HG03565 (cell line): ENCODE measurements at regions not wholly inside any gene's neighbourhood (a gene's known extent, or its start where the extent isn't known, plus 50 kb on each side); places are given as distances from the start of the nearest gene placed in this dataset.

Experiments used
- ATAC-seq: cut with Tn5 transposase; IDR thresholded peaks from one replicate; pipeline ENCODE4 v1.9.1; 2021; ENCODE audit warnings: mild to moderate bottlenecking, moderate library complexity; ENCODE audit not compliant: unreplicated experiment

DNA sequence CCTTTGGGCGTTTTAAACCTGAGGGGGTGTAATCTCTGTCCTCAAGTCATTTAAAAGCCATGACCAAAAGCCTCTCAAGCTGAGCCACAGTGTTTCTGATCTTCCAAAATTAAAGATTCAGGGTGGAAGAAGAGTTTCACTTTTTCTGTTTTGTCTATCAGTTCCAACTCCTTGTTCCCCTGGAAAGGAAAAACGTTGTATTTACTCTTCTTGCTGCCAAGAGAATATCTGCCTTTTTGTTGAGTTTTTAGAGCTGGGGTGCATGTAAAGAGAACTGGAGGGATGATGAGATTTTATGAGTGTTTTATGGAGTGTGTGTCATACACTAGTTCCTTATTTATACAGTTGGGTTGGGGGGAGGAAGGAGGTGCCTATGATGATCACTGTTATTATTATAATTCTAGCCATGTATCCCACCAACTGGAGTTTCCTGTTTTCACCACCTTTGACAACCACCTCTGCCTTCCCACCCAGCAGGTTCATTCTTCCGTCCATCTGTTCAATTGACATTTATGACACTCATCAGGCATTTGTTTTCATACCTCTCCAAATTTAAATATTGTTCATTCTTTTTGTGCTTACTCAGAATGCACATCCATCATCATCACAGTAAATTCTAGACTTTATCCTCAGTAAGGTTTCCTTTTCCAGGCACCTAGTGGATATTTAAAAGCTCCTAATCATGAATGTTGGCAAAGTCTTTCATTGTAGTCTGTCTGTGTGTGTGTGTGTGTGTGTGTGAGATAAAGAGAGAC lies 97.9 kb upstream of the MPDZ start:
- no peak for ATAC-seq

DNA sequence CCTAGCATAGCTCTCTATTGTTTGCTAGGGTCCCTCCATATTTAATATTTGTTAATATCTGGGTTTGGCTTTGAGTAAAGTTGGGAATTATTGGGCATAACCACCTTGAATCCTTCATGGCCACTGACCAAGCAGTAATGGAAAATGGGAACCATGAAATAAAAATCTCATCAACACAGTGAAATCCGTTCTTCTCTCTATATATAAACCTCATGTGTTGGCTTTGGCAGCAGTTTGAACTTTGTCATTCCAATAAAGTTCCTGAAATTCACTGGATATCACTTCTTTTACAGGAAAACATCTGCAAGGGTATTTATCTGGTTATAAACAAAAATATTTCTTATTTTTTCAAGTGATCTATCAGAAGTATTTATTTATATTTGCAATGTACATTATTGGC lies 93.0 kb upstream of the MPDZ start:
- ATAC-seq, result no peak

DNA sequence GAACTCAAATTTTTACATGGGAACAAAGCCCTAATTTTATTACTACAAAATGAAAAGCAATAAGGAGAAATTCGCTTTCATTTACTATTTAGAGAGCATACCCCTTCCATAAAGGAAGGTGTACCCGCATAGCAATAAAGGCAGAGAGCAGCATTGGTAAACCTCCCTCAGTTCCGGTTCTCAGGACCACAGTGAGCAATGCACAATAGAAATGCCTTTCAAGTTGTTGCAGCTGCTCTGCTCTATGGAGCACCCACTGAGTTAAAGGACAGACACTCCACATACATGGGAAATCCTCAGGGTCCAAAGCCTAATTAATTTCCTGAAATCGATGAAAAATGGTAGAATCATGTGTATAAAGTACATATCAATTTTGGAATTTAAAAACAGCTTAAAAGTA lies 89.9 kb upstream of the MPDZ start:
- ATAC-seq, result no peak

DNA sequence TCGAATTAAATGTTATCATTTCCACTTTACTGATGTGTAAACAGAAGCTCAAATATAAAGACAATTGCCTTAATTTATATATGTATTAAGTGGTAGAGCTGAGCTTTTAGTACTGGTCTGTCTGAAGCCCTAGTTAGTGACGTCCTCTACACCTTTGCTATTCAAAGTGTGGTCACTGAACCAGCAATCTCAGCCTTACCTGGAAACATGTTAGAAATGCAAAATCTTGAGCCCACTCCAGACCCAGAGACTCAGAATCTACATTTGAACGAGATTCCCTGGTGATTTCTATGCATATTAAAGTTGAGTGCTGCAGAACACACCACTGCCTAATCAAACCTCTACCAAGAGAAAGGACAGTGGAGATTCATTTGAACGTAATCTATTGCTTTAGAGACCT lies 88.3 kb upstream of the MPDZ start:
- no peak for ATAC-seq

DNA sequence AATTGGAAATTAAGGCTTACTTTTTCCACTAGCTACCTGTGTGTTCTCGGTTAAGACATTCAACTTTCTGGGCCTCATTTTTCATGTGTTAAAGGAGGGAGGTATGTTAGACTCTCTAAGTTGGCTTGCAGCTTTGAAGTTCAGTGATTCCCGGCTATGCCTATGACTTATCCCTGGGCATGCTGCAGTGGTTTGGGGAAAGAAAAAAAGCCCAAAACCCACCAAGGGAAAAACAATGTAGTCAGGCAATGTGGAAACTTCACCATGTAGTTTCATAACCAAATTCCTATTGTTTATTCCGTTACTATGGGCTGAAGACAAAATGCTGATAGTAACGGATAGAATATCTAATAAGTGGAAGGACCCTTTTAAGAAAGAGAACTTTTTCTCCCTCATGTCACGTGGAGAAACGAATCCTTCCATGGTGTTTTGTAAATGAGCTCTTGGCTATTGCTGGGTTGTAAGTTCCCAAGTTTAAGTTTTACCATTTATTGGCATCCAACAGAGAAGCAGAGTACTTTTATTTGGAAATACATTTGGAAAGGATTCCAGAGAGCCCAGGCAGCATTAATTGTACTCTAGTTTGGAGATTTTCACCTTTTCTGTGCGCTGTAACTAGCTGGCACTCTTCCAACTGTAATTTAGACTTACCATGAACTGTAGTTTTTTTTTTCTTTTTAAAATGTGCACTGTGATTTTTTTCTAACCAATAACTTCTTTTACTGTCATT lies 84.9 kb upstream of the MPDZ start:
- no peak for ATAC-seq

DNA sequence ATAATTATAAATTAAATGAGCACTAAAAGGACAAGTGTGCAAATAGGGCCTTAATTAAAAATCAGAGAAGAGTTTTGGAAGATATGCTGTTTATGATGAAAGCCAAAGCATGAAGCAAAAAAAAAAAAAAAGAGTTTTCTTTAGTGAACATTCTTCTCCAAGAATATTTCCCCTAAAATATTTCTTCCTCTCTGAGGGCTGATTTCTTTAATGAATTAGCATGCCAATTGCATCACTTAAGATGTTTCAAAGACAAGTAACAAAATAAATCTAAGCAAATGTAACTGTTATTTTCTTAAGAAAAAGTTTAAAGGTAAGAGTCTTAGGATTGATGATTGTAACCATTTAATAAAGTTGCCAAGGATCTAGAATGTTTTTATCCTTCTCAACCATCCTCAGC lies 81.6 kb upstream of the MPDZ start:
- ATAC-seq, result no peak

DNA sequence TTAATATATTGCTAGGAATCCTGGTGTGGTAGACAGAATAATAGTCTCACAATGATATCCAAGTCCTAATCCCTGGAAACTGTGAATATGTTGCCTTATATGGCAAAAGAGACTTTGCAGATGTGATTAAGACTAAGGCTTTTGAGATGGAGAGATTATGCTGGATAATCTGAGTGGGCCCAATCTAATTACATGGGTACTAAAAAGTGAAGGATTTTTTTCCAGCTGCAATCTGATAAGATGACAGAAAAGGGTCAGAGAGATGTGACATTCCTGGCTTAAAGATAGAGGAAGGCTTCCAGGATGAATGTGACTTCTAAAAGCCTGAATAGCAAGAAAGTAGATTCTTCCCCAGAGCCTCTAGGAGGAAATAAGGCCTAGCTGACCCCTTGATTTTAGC lies 80.7 kb upstream of the MPDZ start:
- ATAC-seq, result no peak

DNA sequence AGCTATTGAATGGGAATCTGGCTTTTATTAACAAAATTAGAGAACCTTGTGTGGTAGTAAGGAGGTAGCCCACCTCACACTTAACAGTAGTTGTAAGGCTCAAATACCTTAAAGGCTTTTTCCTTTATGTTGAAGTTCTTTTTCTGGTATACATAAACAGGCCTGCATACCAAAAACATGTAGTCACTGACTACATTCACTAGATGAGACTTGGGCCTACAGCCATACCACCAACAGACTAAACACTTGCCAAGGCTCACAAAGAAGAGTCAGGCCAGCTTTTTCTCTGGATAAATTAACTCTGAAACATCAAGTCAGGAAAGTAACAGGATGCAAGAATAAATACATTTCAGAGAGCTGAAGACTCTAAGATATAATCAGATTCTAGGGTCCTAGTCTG lies 78.6 kb upstream of the MPDZ start:
- no peak for ATAC-seq

DNA sequence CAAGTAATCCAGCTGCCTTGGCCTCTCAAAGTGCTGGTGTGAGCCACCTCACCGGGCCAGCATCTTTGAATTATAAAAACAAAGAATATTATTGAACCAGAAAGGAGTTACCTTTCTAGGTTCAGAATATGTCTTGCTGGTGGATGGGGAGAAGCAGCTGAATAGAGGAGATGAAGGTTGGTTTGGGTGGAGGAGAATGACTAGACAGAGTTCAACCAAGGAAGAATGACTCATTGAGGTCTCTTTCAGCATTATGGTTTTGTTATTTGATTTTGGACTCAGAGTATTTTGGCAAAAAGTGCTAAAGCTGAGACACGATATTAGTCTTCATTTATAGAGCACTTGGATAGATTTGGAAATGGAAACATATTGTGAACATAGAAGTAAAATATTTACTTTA lies 75.2 kb upstream of the MPDZ start:
- ATAC-seq, result no peak

DNA sequence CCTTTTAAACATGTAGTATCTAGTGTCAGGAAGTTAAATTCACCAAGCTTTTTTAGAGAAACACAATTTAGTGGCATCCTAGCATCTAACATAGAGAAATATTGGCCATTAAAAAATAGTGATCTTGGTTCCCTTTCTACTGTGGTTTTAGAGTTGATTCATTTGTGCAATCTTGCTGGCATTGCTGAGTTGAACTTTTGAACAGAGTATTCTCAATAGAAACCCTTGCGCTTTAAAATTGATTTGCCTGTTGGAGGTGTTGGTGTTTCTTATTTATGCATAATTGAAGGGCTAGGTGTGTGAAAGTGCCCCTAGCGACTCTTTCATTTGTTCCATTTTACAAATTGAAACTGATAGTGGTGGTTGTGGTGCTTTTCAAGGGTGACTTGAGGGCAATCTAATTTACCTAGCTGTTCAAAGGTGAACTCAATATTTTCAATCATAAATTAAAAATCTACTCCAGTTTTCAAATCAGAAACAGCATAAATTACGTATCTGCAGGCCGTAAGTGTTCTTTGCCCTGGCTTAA lies 73.0 kb upstream of the MPDZ start:
- peak; percentile 45 for ATAC-seq

DNA sequence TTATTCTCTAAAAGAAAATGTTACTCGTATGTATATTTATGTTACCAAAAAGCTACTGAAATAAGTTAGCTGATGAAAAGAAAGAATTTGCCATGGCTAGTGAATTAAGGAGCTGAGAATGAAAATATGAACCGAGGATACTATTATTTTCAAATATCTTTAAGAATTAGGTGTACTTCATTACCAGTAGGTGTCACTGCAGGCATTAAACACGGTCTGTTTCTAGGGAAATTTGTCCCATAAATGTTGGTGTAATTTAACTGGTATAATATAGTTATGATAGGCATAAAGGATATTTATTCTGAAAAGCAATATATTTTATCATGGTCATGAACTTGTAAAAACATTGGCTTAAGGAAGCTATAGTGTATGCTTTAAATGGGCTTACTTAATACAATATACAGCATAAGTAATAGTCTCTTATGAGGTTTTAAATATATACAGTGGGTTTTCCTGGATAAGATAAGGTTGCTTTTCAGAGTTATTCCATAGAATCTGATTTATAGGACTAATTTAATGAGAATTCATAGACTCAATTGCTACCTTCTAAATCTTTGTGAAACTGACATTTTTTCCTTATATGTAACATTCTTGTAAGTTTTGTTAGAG lies 72.4 kb upstream of the MPDZ start:
- ATAC-seq, result no peak

DNA sequence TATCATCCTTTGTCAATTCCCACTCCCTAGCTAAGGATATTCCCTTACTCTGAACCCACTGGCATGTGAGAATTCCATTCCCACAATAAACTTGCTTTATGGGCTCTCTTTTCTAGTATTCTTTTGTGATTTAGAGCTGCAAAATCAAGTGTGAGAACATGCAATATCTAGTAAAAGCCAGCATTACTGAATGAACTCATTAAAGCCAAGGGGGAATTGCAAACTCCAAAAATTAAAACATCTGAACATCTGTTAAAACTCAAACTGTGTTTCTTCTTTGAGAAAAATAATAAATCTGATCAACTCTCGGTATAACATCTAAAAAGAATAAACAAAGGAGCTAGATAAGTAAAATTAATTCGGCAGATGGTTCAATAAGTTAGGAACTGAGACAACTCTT lies 53.1 kb upstream of the MPDZ start:
- ATAC-seq, result no peak

DNA sequence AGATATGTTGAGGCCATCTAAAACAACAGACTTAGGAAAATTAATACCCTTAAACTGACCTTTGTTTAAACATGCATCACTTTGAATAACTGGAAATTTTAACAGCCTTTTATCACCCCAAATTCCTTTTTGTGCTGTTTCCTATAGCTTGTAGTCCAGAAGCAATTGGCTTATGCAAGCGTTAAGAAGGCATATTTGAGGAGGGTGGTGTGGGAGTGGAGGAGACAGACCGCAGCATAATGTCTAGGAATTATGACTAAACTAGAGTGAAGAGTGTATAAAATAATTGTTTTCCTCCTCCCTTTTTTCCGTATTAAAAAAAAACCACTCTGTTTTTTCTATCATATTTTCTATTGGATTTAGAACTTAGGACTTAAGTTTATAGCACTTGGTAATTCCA lies 51.8 kb upstream of the MPDZ start:
- no peak for ATAC-seq

DNA sequence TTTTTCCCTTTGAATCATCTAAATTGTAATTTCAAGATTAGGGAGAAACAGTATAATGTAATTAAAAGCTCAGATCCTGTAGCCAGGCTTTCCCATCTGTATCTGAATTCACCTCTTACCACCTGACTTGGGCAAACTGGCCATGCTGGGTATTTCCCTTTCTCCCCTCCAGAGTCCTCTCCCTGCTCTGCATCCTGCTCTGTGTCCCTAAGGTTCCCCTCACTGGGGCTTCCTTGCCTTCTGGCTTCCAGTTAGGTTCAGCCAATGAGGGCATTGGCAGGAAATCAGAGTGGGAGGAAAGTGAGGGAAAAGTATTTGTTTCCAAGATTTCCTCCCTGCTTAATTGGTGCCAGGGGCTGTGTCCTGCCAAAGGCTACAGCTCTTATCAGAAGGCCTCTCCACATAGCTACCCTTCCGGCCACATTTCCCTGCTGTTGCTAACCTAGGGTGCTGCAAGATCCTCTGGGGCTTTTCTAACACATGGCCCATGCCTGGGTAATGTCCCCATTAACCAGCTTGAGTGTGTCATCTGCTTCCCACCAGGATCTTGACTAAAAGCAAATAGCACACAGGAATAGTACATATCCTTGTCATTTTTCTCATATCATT lies 51.0 kb upstream of the MPDZ start:
- ATAC-seq, result no peak
